ENCODE measurements at regions not wholly inside any gene's neighbourhood (a gene's known extent, or its start where the extent isn't known, plus 50 kb on each side); places are given as distances from the start of the nearest gene placed in this dataset.
"Not testable (repeated sequence)": the region's sequence is repeated elsewhere in the genome, so short reads cannot be mapped to it uniquely, and the experiment has no call there.

- peak in 1 of 2 donors; percentile 35 for DNase-seq (ENCODE audit: low read depth in 2 of 2)
- TF ChIP-seq CTCF (IDR thresholded peaks at IDR 0.05; ENCODE audit: low read depth, low read length), result no peak
- H3K4me3 ChIP-seq (replicated peaks in 1 of 2; ENCODE audit: low read depth in 2 of 2, low read length in 2 of 2), result no peak overlapping the region
Observed at GRCh38 chr2:67604360-67604759, 207.2 kb downstream of the ETAA1 start.

- H3K4me3 ChIP-seq (replicated peaks in 1 of 2; ENCODE audit: low read depth in 2 of 2, low read length in 2 of 2), result no peak overlapping the region
- peak; percentile 48 to 60 for DNase-seq (ENCODE audit: low read depth in 2 of 2)
- no peak for TF ChIP-seq CTCF (IDR thresholded peaks at IDR 0.05; ENCODE audit: low read depth, low read length)
Observed at GRCh38 chr2:67612576-67613042, 215.5 kb downstream of the ETAA1 start.

GRCh38 chr2:67613227-67613626 is 216.1 kb downstream of the ETAA1 start:
- DNase-seq (ENCODE audit: low read depth in 2 of 2), result no peak
- H3K4me3 ChIP-seq (replicated peaks in 1 of 2; ENCODE audit: low read depth in 2 of 2, low read length in 2 of 2), result no peak overlapping the region
- TF ChIP-seq CTCF (IDR thresholded peaks at IDR 0.05; ENCODE audit: low read depth, low read length), result no peak

GRCh38 chr2:67614454-67614853 is 217.3 kb downstream of the ETAA1 start:
- no peak for TF ChIP-seq CTCF (IDR thresholded peaks at IDR 0.05; ENCODE audit: low read depth, low read length)
- DNase-seq (ENCODE audit: low read depth in 2 of 2), result peak in 1 of 2 donors; percentile 5
- H3K4me3 ChIP-seq (replicated peaks in 1 of 2; ENCODE audit: low read depth in 2 of 2, low read length in 2 of 2), result no peak overlapping the region

- H3K4me3 ChIP-seq (replicated peaks in 1 of 2; ENCODE audit: low read depth in 2 of 2, low read length in 2 of 2), result no peak overlapping the region
- TF ChIP-seq CTCF (IDR thresholded peaks at IDR 0.05; ENCODE audit: low read depth, low read length), result no peak
- peak; percentile 82 to 86 for DNase-seq (ENCODE audit: low read depth in 2 of 2)
Observed at GRCh38 chr2:67616749-67617148, 219.6 kb downstream of the ETAA1 start.

GRCh38 chr2:67619204-67619603 is 222.1 kb downstream of the ETAA1 start:
- no peak for TF ChIP-seq CTCF (IDR thresholded peaks at IDR 0.05; ENCODE audit: low read depth, low read length)
- DNase-seq (ENCODE audit: low read depth in 2 of 2), result peak in 1 of 2 donors; percentile 54
- no peak overlapping the region for H3K4me3 ChIP-seq (replicated peaks in 1 of 2; ENCODE audit: low read depth in 2 of 2, low read length in 2 of 2)

- DNase-seq (ENCODE audit: low read depth in 2 of 2); H3K4me3 ChIP-seq (replicated peaks in 1 of 2; ENCODE audit: low read depth in 2 of 2, low read length in 2 of 2): not testable (repeated sequence)
Observed at GRCh38 chr2:67623741-67624140, 226.6 kb downstream of the ETAA1 start.

Data from cardiac fibroblast (primary cell).